ENCODE measurements at regions not wholly inside any gene's neighbourhood (a gene's known extent, or its start where the extent isn't known, plus 50 kb on each side); places are given as distances from the start of the nearest gene placed in this dataset.
A peak's percentile ranks its signal among the peaks of the same experiment; 100 is the strongest.

DNA sequence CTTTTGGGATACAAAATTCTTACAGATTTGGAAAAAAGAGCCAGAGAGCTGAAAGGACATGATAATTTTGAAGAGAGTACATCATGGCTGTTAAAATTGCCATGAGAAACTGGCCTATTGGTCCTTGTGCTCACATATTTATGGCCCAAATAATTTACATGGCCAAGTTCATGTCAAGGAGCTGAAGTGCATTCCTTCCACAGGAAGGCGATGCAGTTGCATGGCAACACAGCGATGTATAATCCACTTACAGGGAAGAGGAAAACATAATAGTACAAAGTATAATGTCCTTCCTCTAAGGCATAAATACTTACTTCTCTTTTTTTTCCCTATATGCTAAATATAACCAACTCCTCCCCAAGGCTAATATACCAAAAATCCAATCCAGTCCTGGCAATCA lies 914.5 kb upstream of the AGA start:
- H3K79me2 ChIP-seq (ENCODE audit: low read length), result no peaks in the 10 kb centered on the region
- no peak overlapping the region for H3K27ac ChIP-seq (ENCODE audit: low read length)
- H4K20me1 ChIP-seq (ENCODE audit: insufficient read depth, low read length), result no peaks in the 10 kb centered on the region
- H3F3A ChIP-seq (ENCODE audit: insufficient read depth, low read length), result no peaks in the 10 kb centered on the region
- no peak overlapping the region for H2AFZ ChIP-seq (ENCODE audit: low read length)
- H3K9me2 ChIP-seq (replicated peaks; ENCODE audit: insufficient read depth, low read length), result no peaks in the 10 kb centered on the region
- DNase-seq, result no peak
- no peak overlapping the region for H3K9ac ChIP-seq (ENCODE audit: low read length)
- no peak overlapping the region for H3K4me3 ChIP-seq (ENCODE audit: low read length)
- no peaks in the 10 kb centered on the region for H3K4me1 ChIP-seq (ENCODE audit: low read length)
- H3K4me2 ChIP-seq (ENCODE audit: low read depth, low read length), result no peak overlapping the region
- no peaks in the 10 kb centered on the region for H3K9me3 ChIP-seq (replicated peaks; ENCODE audit: insufficient read depth, low read length)
- no peaks in the 10 kb centered on the region for H3K27me3 ChIP-seq (replicated peaks; ENCODE audit: insufficient read depth, low read length)
- no peak for TF ChIP-seq CTCF (IDR thresholded peaks at IDR 0.05; ENCODE audit: low read length)
- TF ChIP-seq EZH2phosphoT487 (IDR thresholded peaks at IDR 0.05; ENCODE audit: low read length), result no peak
- TF ChIP-seq EZH2 (optimal IDR thresholded peaks at IDR 0.05; ENCODE audit: low read depth, low read length), result no peak
- no peaks in the 10 kb centered on the region for H3K36me3 ChIP-seq (replicated peaks; ENCODE audit: insufficient read depth, low read length)

DNA sequence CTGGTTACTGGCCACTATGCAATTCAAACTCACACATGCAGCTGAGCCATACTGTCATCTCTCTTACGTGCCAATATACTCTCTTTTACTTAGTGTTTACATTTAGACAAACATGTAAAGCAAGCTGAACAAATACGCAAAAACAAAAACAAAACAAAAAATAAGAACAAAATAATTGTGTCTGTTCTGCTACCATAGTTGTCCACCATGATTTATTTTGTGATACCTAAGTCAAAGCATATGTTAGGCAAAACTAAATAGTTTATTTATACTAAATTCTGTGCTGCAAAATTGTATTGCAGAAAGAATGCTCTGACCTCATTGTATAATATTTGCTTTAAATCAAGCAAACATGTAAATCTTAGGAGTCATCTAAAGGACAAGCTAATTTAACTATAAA lies 943.2 kb upstream of the AGA start:
- Histone ChIP-seq H3K4me3 (ENCODE audit: low read length) (no peak overlapping the region), H3K9me2 (replicated peaks; ENCODE audit: insufficient read depth, low read length) (no peaks in the 10 kb centered on the region), H2AFZ (ENCODE audit: low read length) (no peak overlapping the region), H3K9ac (ENCODE audit: low read length) (no peak overlapping the region), H3K27me3 (replicated peaks; ENCODE audit: insufficient read depth, low read length) (no peaks in the 10 kb centered on the region), H3K9me3 (replicated peaks; ENCODE audit: insufficient read depth, low read length) (no peaks in the 10 kb centered on the region), H3K4me2 (ENCODE audit: low read depth, low read length) (no peak overlapping the region), H3K79me2 (ENCODE audit: low read length) (no peaks in the 10 kb centered on the region), H3F3A (ENCODE audit: insufficient read depth, low read length) (no peaks in the 10 kb centered on the region), H3K4me1 (ENCODE audit: low read length) (no peaks in the 10 kb centered on the region), H3K27ac (ENCODE audit: low read length) (no peak overlapping the region), H3K36me3 (replicated peaks; ENCODE audit: insufficient read depth, low read length) (no peaks in the 10 kb centered on the region), H4K20me1 (ENCODE audit: insufficient read depth, low read length) (no peaks in the 10 kb centered on the region)
- no peak for TF ChIP-seq EZH2phosphoT487 (IDR thresholded peaks at IDR 0.05; ENCODE audit: low read length)
- no peak for DNase-seq

- H3K27me3 ChIP-seq (replicated peaks; ENCODE audit: insufficient read depth, low read length), result no peaks in the 10 kb centered on the region
- H3K9me3 ChIP-seq (replicated peaks; ENCODE audit: insufficient read depth, low read length), result no peaks in the 10 kb centered on the region
- no peaks in the 10 kb centered on the region for H3K4me1 ChIP-seq (ENCODE audit: low read length)
- no peak overlapping the region for H3K4me2 ChIP-seq (ENCODE audit: low read depth, low read length)
- H3K79me2 ChIP-seq (ENCODE audit: low read length), result no peaks in the 10 kb centered on the region
- H4K20me1 ChIP-seq (ENCODE audit: insufficient read depth, low read length), result no peaks in the 10 kb centered on the region
- no peaks in the 10 kb centered on the region for H3K9me2 ChIP-seq (replicated peaks; ENCODE audit: insufficient read depth, low read length)
- no peak overlapping the region for H2AFZ ChIP-seq (ENCODE audit: low read length)
- H3F3A ChIP-seq (ENCODE audit: insufficient read depth, low read length), result no peaks in the 10 kb centered on the region
- no peak overlapping the region for H3K9ac ChIP-seq (ENCODE audit: low read length)
- no peaks in the 10 kb centered on the region for H3K36me3 ChIP-seq (replicated peaks; ENCODE audit: insufficient read depth, low read length)
- no peak for DNase-seq
- no peak overlapping the region for H3K27ac ChIP-seq (ENCODE audit: low read length)
- TF ChIP-seq CTCF (IDR thresholded peaks at IDR 0.05; ENCODE audit: low read length), result no peak
- no peak overlapping the region for H3K4me3 ChIP-seq (ENCODE audit: low read length)
Observed at GRCh38 chr4:178387756-178388155, 945.5 kb upstream of the AGA start.

GRCh38 chr4:178395798-178396197 lies 953.6 kb upstream of the AGA start:
- Histone ChIP-seq H3K27me3 (replicated peaks; ENCODE audit: insufficient read depth, low read length) (no peaks in the 10 kb centered on the region), H3K4me1 (ENCODE audit: low read length) (no peaks in the 10 kb centered on the region), H3K27ac (ENCODE audit: low read length) (no peak overlapping the region), H3F3A (ENCODE audit: insufficient read depth, low read length) (no peaks in the 10 kb centered on the region), H3K36me3 (replicated peaks; ENCODE audit: insufficient read depth, low read length) (no peaks in the 10 kb centered on the region), H3K9me2 (replicated peaks; ENCODE audit: insufficient read depth, low read length) (no peaks in the 10 kb centered on the region), H4K20me1 (ENCODE audit: insufficient read depth, low read length) (no peaks in the 10 kb centered on the region), H3K9me3 (replicated peaks; ENCODE audit: insufficient read depth, low read length) (no peaks in the 10 kb centered on the region), H3K4me2 (ENCODE audit: low read depth, low read length) (no peak overlapping the region), H3K79me2 (ENCODE audit: low read length) (no peaks in the 10 kb centered on the region), H3K9ac (ENCODE audit: low read length) (no peak overlapping the region), H3K4me3 (ENCODE audit: low read length) (no peak overlapping the region), H2AFZ (ENCODE audit: low read length) (no peak overlapping the region)
- peak; percentile 11 for DNase-seq
- TF ChIP-seq EZH2phosphoT487 (IDR thresholded peaks at IDR 0.05; ENCODE audit: low read length), result no peak
- no peak for TF ChIP-seq EZH2 (optimal IDR thresholded peaks at IDR 0.05; ENCODE audit: low read depth, low read length)
- TF ChIP-seq CTCF (IDR thresholded peaks at IDR 0.05; ENCODE audit: low read length), result peak; percentile 39

Data from MM.1S (cell line).